Hepatocyte (in vitro differentiated cells): ENCODE measurements at regions not wholly inside any gene's neighbourhood (a gene's known extent, or its start where the extent isn't known, plus 50 kb on each side); places are given as distances from the start of the nearest gene placed in this dataset.

ENCODE experiments used
- DNase-seq: peaks from one replicate; pipeline ENCODE4 v3.0.0-alpha.2; 2016; ENCODE audit warnings: low spot score
- H2AFZ ChIP-seq: fragments of 200-600 bp; sonication (generic); 2 replicates; pipeline ENCODE4 v1.6.0; 2016; ENCODE audit warnings: antibody characterized with exemption, mild to moderate bottlenecking
- H3K27ac ChIP-seq: fragments of 200-600 bp; sonication (generic); 2 replicates; pipeline ENCODE4 v1.5.1; 2016; ENCODE audit warnings: mild to moderate bottlenecking
- H3K27me3 ChIP-seq: fragments of 200-600 bp; sonication (generic); 2 replicates; pipeline ENCODE4 v1.6.1; 2016
- H3K36me3 ChIP-seq: fragments of 200-600 bp; sonication (generic); replicated peaks from 2 replicates; pipeline ENCODE4 v1.5.1; 2016; ENCODE audit warnings: low read depth; ENCODE audit not compliant: insufficient read depth
- H3K4me1 ChIP-seq: fragments of 200-600 bp; sonication (generic); 2 replicates; pipeline ENCODE4 v1.5.1; 2016; ENCODE audit warnings: mild to moderate bottlenecking, moderate library complexity; ENCODE audit not compliant: insufficient read depth
- H3K4me2 ChIP-seq: fragments of 200-600 bp; sonication (generic); 2 replicates; pipeline ENCODE4 v1.6.0; 2016
- H3K4me3 ChIP-seq: fragments of 200-600 bp; sonication (generic); 2 replicates; pipeline ENCODE4 v1.5.1; 2016; ENCODE audit warnings: mild to moderate bottlenecking
- H3K79me2 ChIP-seq: fragments of 200-600 bp; sonication (generic); 2 replicates; pipeline ENCODE4 v1.6.0; 2017; ENCODE audit warnings: mild to moderate bottlenecking
- H3K9me2 ChIP-seq: fragments of 200-600 bp; sonication (generic); replicated peaks from 2 replicates; pipeline ENCODE4 v1.6.0; 2017; ENCODE audit warnings: mild to moderate bottlenecking; ENCODE audit not compliant: insufficient read depth
- H3K9me3 ChIP-seq: fragments of 200-600 bp; sonication (generic); 2 replicates; pipeline ENCODE4 v1.5.1; 2016; ENCODE audit warnings: low read depth, mild to moderate bottlenecking
- H4K20me1 ChIP-seq: fragments of 200-600 bp; sonication (generic); 2 replicates; pipeline ENCODE4 v1.6.0; 2016; ENCODE audit warnings: mild to moderate bottlenecking; ENCODE audit not compliant: insufficient read depth, poor library complexity, severe bottlenecking
- EZH2 ChIP-seq: fragments of 200-600 bp; sonication (generic); IDR thresholded peaks from 2 replicates; pipeline ENCODE4 v1.6.1; 2016; ENCODE audit warnings: antibody characterized with exemption, mild to moderate bottlenecking, borderline replicate concordance
- EZH2phosphoT487 ChIP-seq: fragments of 200-600 bp; sonication (generic); IDR thresholded peaks from one replicate; pipeline ENCODE4 v1.6.1; 2018; ENCODE audit warnings: antibody characterized with exemption, mild to moderate bottlenecking, low read depth, moderate library complexity; ENCODE audit not compliant: unreplicated experiment, severe bottlenecking
- WGBS: methylation state at CpG from one replicate; pipeline ENCODE4 v1.1.6; 2016; ENCODE audit warnings: low lambda C conversion rate; ENCODE audit errors: missing lambda C conversion rate; 5-methylcytosine and 5-hydroxymethylcytosine counted together
- TF ChIP-seq, protein P1 (sequence below): fragments of 200-600 bp; sonication (generic); IDR thresholded peaks from 2 replicates; pipeline ENCODE4 v1.5.1; 2016; ENCODE audit warnings: antibody characterized with exemption, mild to moderate bottlenecking; ENCODE audit not compliant: poor library complexity

GRCh38 chr17:54836723-54837462 lies 63.8 kb upstream of the TOM1L1 start:
- H3K27ac ChIP-seq, result no peak overlapping the region
- 90% methylated on average over 11 of the region's 11 CpGs for WGBS
- H2AFZ ChIP-seq, result no peak overlapping the region
- no peaks in the 10 kb centered on the region for H3K27me3 ChIP-seq
- H3K79me2 ChIP-seq, result no peaks in the 10 kb centered on the region
- no peaks in the 10 kb centered on the region for H3K36me3 ChIP-seq
- no peak overlapping the region for H3K4me2 ChIP-seq
- no peaks in the 10 kb centered on the region for H3K9me3 ChIP-seq
- no peak overlapping the region for H3K4me3 ChIP-seq
- no peaks in the 10 kb centered on the region for H3K4me1 ChIP-seq
- H3K9me2 ChIP-seq, result no peaks in the 10 kb centered on the region
- H4K20me1 ChIP-seq, result no peaks in the 10 kb centered on the region
- DNase-seq, result no peak
- TF ChIP-seq, protein P1, sequence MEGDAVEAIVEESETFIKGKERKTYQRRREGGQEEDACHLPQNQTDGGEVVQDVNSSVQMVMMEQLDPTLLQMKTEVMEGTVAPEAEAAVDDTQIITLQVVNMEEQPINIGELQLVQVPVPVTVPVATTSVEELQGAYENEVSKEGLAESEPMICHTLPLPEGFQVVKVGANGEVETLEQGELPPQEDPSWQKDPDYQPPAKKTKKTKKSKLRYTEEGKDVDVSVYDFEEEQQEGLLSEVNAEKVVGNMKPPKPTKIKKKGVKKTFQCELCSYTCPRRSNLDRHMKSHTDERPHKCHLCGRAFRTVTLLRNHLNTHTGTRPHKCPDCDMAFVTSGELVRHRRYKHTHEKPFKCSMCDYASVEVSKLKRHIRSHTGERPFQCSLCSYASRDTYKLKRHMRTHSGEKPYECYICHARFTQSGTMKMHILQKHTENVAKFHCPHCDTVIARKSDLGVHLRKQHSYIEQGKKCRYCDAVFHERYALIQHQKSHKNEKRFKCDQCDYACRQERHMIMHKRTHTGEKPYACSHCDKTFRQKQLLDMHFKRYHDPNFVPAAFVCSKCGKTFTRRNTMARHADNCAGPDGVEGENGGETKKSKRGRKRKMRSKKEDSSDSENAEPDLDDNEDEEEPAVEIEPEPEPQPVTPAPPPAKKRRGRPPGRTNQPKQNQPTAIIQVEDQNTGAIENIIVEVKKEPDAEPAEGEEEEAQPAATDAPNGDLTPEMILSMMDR, result no peak
- TF ChIP-seq EZH2 (no peak), EZH2phosphoT487 (no peak)

DNA sequence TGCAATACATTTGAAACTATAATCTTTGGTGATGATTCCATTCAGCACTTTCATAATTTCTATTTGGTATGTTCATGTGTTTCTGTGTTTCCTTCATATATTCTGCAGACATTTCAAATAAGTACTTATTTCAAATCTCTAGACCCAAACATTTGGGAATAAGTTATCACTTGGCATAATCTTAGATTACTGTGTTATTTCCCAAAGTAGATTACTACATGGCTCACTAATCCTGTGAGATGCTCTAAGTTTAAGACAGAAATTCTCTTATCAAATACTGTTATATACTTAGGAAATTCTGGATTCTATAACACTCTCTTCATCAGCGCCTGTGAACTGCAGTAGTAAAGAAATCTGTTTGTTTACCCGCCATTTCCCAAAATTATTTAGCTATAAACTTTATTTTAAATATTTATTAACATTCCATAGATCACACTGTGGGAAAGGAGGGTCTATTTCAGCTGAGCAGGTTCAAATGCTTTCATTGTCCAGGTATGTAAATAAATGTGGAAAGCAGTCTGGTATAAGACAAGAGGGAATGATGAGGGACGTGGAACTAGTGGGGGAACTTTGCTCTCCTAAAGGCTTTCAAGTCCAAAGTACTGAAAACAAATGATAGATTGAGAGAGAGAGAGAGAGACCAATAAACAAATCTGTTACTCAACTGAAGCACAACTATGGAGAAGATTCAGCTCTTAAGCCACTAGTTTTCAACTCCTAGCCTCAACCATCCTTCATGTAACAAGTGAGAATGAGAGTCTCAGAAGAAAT lies 61.8 kb upstream of the TOM1L1 start:
- Histone ChIP-seq H3K4me3 (no peak overlapping the region), H3K4me1 (no peaks in the 10 kb centered on the region), H3K27ac (no peak overlapping the region), H4K20me1 (no peaks in the 10 kb centered on the region), H3K36me3 (no peaks in the 10 kb centered on the region), H3K27me3 (no peaks in the 10 kb centered on the region), H3K79me2 (no peaks in the 10 kb centered on the region), H3K9me3 (no peaks in the 10 kb centered on the region), H2AFZ (no peak overlapping the region), H3K4me2 (no peak overlapping the region), H3K9me2 (no peaks in the 10 kb centered on the region)
- DNase-seq, result no peak
- TF ChIP-seq EZH2 (no peak), EZH2phosphoT487 (no peak)
- TF ChIP-seq, protein P1, result no peak
- WGBS, result 64% methylated on average over 3 of the region's 3 CpGs

DNA sequence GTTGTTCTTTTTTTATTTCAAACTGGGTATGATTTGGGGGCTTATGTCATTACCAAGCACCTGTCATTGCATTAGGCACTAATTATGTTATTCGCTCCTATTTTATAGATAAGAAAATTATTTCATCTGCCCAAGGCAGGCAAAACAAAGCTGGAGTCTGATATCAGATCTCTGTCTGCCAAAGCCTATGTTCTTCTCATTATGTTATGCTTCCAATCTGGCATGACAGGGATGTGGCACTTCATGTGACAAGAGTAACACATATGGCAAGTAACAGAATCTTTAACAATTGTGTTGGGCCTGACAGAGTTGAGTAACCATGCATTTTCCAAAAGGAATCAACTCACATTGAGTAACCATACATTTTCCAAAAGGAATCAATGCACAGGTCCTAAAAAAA lies 61.2 kb upstream of the TOM1L1 start:
- no peak overlapping the region for H3K4me2 ChIP-seq
- DNase-seq, result no peak
- no peaks in the 10 kb centered on the region for H3K36me3 ChIP-seq
- H3K27me3 ChIP-seq, result no peaks in the 10 kb centered on the region
- H3K27ac ChIP-seq, result no peak overlapping the region
- no peaks in the 10 kb centered on the region for H4K20me1 ChIP-seq
- no peak overlapping the region for H3K4me3 ChIP-seq
- no peak for TF ChIP-seq EZH2phosphoT487
- TF ChIP-seq, protein P1, result no peak
- TF ChIP-seq EZH2, result no peak
- H3K4me1 ChIP-seq, result no peaks in the 10 kb centered on the region
- no peaks in the 10 kb centered on the region for H3K79me2 ChIP-seq
- WGBS, result 90% methylated on average over 1 of the region's 1 CpG
- no peak overlapping the region for H2AFZ ChIP-seq
- H3K9me3 ChIP-seq, result no peaks in the 10 kb centered on the region
- no peaks in the 10 kb centered on the region for H3K9me2 ChIP-seq
